ENCODE measurements at regions not wholly inside any gene's neighbourhood (a gene's known extent, or its start where the extent isn't known, plus 50 kb on each side); places are given as distances from the start of the nearest gene placed in this dataset.

- no peak for DNase-seq (ENCODE audit: low spot score)
These were observed 315.8 kb upstream of the POU3F3 start for GRCh38 chr2:104538077-104538476.

- DNase-seq (ENCODE audit: low spot score) = no peak
These were observed 314.3 kb upstream of the POU3F3 start for GRCh38 chr2:104539649-104540048.

GRCh38 chr2:104545055-104545454 is 308.9 kb upstream of the POU3F3 start:
- no peak for DNase-seq (ENCODE audit: low spot score)

- DNase-seq (ENCODE audit: low spot score) = no peak
These were observed 307.4 kb upstream of the POU3F3 start for GRCh38 chr2:104546537-104546936.

GRCh38 chr2:104547221-104547620 is 306.7 kb upstream of the POU3F3 start:
- DNase-seq (ENCODE audit: low spot score) = no peak

GRCh38 chr2:104561251-104561650 is 292.7 kb upstream of the POU3F3 start:
- DNase-seq (ENCODE audit: low spot score) = no peak

- no peak for DNase-seq (ENCODE audit: low spot score)
These were observed 291.4 kb upstream of the POU3F3 start for GRCh38 chr2:104562537-104562936.

- no peak for DNase-seq (ENCODE audit: low spot score)
These were observed 290.4 kb upstream of the POU3F3 start for GRCh38 chr2:104563398-104563996.

- no peak for DNase-seq (ENCODE audit: low spot score)
These were observed 285.7 kb upstream of the POU3F3 start for GRCh38 chr2:104568247-104568646.

- no peak for DNase-seq (ENCODE audit: low spot score)
These were observed 283.7 kb upstream of the POU3F3 start for GRCh38 chr2:104570259-104570658.

GRCh38 chr2:104572834-104573233 is 281.1 kb upstream of the POU3F3 start:
- no peak for DNase-seq (ENCODE audit: low spot score)

- no peak for DNase-seq (ENCODE audit: low spot score)
These were observed 279.5 kb upstream of the POU3F3 start for GRCh38 chr2:104574367-104574766.

- DNase-seq (ENCODE audit: low spot score) = no peak
These were observed 276.8 kb upstream of the POU3F3 start for GRCh38 chr2:104577143-104577542.

GRCh38 chr2:104582471-104582870 is 271.4 kb upstream of the POU3F3 start:
- DNase-seq (ENCODE audit: low spot score) = no peak

- no peak for DNase-seq (ENCODE audit: low spot score)
These were observed 270.1 kb upstream of the POU3F3 start for GRCh38 chr2:104583811-104584210.

- no peak for DNase-seq (ENCODE audit: low spot score)
These were observed 269.5 kb upstream of the POU3F3 start for GRCh38 chr2:104584393-104584792.

- DNase-seq (ENCODE audit: low spot score) = no peak
These were observed 258.3 kb upstream of the POU3F3 start for GRCh38 chr2:104595576-104595975.

- no peak for DNase-seq (ENCODE audit: low spot score)
These were observed 256.0 kb upstream of the POU3F3 start for GRCh38 chr2:104597942-104598341.

- no peak for DNase-seq (ENCODE audit: low spot score)
These were observed 255.3 kb upstream of the POU3F3 start for GRCh38 chr2:104598636-104599035.

- DNase-seq (ENCODE audit: low spot score) = no peak
These were observed 254.0 kb upstream of the POU3F3 start for GRCh38 chr2:104599787-104600510.

GRCh38 chr2:104606056-104606455 is 247.9 kb upstream of the POU3F3 start:
- no peak for DNase-seq (ENCODE audit: low spot score)

- DNase-seq (ENCODE audit: low spot score) = no peak
These were observed 237.1 kb upstream of the POU3F3 start for GRCh38 chr2:104616856-104617255.

- no peak for DNase-seq (ENCODE audit: low spot score)
These were observed 233.1 kb upstream of the POU3F3 start for GRCh38 chr2:104620801-104621200.

GRCh38 chr2:104635608-104636007 is 218.3 kb upstream of the POU3F3 start:
- no peak for DNase-seq (ENCODE audit: low spot score)
